HFFc6 (cell line): ENCODE measurements at regions not wholly inside any gene's neighbourhood (a gene's known extent, or its start where the extent isn't known, plus 50 kb on each side); places are given as distances from the start of the nearest gene placed in this dataset.
A peak's percentile ranks its signal among the peaks of the same experiment; 100 is the strongest.

Experiments
- DNase-seq: peaks from one replicate; pipeline ENCODE4 v3.0.0-alpha.2; 2018
- H3K27ac Mint-ChIP-seq: 2 replicates; pipeline ENCODE4 v1.8.0; 2020; ENCODE audit warnings: mild to moderate bottlenecking, mixed read lengths
- H3K27me3 Mint-ChIP-seq: 2 replicates; pipeline ENCODE4 v1.8.0; 2021; ENCODE audit warnings: mild to moderate bottlenecking, moderate library complexity, mixed read lengths; ENCODE audit not compliant: insufficient read depth
- H3K36me3 Mint-ChIP-seq: 2 replicates; pipeline ENCODE4 v1.8.0; 2021; ENCODE audit warnings: low read depth, mixed read lengths
- H3K4me1 Mint-ChIP-seq: 2 replicates; pipeline ENCODE4 v1.8.0; 2020; ENCODE audit warnings: low read depth, mixed read lengths
- H3K4me3 Mint-ChIP-seq: 2 replicates; pipeline ENCODE4 v1.8.0; 2020; ENCODE audit warnings: mild to moderate bottlenecking, moderate library complexity, mixed read lengths
- H3K9me3 Mint-ChIP-seq: 2 replicates; pipeline ENCODE4 v1.8.0; 2020; ENCODE audit warnings: mild to moderate bottlenecking, mixed read lengths
- TF ChIP-seq, protein P1 (sequence below): fragments of 200-600 bp; sonication (generic); IDR thresholded peaks from 2 replicates; pipeline ENCODE4 v1.5.0; 2021; ENCODE audit warnings: antibody characterized with exemption, mild to moderate bottlenecking

DNA sequence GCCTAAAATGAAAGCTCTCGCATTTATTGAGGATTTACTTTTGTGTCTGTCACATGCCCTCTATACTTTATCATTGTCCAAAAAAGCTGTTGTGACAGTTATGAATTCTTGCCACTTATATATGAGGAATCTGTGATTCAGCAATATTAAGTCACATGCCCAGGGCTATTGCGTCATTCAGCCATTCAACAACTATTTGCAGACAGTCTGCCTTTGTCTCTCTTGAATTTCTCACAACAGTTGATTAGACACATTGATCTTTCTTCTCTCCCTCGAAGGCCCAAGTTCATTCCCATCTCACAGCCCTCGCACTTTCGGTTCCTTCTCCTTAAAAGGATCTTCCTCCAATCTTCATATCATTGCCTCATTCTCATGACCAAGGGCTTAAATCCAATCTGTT lies 342.6 kb downstream of the MZT1 start:
- peaks cover 11% of the 10 kb centered on the region; the same call in 1 of the 2 replicates for H3K4me1 Mint-ChIP-seq
- H3K4me3 Mint-ChIP-seq: no peak overlapping the region
- no peaks in the 10 kb centered on the region for H3K27me3 Mint-ChIP-seq
- DNase-seq: peak; percentile 24
- H3K36me3 Mint-ChIP-seq: no peaks in the 10 kb centered on the region
- H3K27ac Mint-ChIP-seq: no peak overlapping the region; the same call in 1 of the 2 replicates
- peaks cover 7% of the 10 kb centered on the region; the same call in 1 of the 2 replicates for H3K9me3 Mint-ChIP-seq
- TF ChIP-seq, protein P1, sequence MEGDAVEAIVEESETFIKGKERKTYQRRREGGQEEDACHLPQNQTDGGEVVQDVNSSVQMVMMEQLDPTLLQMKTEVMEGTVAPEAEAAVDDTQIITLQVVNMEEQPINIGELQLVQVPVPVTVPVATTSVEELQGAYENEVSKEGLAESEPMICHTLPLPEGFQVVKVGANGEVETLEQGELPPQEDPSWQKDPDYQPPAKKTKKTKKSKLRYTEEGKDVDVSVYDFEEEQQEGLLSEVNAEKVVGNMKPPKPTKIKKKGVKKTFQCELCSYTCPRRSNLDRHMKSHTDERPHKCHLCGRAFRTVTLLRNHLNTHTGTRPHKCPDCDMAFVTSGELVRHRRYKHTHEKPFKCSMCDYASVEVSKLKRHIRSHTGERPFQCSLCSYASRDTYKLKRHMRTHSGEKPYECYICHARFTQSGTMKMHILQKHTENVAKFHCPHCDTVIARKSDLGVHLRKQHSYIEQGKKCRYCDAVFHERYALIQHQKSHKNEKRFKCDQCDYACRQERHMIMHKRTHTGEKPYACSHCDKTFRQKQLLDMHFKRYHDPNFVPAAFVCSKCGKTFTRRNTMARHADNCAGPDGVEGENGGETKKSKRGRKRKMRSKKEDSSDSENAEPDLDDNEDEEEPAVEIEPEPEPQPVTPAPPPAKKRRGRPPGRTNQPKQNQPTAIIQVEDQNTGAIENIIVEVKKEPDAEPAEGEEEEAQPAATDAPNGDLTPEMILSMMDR: no peak

- Mint-ChIP-seq H3K27ac (no peak overlapping the region), H3K36me3 (no peaks in the 10 kb centered on the region), H3K9me3 (peaks cover 10% of the 10 kb centered on the region; the same call in 1 of the 2 replicates), H3K4me1 (peaks cover 14% of the 10 kb centered on the region; the same call in 1 of the 2 replicates), H3K4me3 (no peak overlapping the region), H3K27me3 (no peaks in the 10 kb centered on the region)
- DNase-seq: no peak
- TF ChIP-seq, protein P1: no peak
Observed at GRCh38 chr13:72384186-72384823, 343.1 kb downstream of the MZT1 start.

DNA sequence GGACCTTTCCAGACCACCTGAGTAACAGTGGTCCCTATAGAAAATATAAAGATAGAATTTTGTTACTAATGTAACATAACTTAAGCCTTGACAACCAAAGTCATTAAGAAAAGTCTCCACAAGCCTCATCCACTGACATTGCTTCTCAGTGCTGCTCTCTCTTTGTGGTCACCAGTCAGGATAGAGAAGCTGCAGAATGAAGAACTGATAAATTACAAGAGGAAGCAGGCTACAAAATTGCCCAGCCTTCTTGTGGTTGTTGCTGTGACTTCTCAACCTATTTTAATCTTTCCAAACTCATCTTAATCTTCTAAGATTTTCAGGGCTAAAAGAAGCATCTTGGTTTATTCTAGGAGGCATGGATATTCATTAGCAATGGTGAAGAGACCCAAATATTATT lies 343.8 kb downstream of the MZT1 start:
- Mint-ChIP-seq H3K27me3 (no peaks in the 10 kb centered on the region), H3K36me3 (no peaks in the 10 kb centered on the region), H3K4me1 (peaks cover 14% of the 10 kb centered on the region; the same call in 1 of the 2 replicates), H3K4me3 (no peak overlapping the region), H3K27ac (no peak overlapping the region), H3K9me3 (peaks cover 10% of the 10 kb centered on the region; the same call in 1 of the 2 replicates)
- TF ChIP-seq, protein P1: no peak
- DNase-seq: no peak

DNA sequence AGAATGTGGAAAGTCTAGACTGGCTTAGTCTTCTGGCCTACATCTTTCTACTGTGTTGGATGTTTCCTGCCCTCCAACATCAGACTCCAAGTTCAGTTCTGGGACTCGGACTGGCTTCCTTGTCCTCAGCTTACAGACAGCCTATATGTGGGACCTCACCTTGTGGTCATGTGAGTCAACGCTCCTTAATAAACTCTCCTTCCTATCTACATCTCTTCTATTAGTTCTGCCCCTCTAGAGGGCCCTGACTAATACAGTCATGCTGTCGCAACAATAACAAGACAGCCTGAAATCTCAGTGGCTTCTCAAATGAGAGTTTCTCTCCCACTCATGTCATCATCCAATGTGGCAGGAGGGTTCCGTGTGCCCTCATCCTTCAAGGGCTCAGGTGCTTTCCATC lies 347.8 kb downstream of the MZT1 start:
- no peak overlapping the region for H3K4me3 Mint-ChIP-seq
- no peaks in the 10 kb centered on the region; the same call in 1 of the 2 replicates for H3K27me3 Mint-ChIP-seq
- H3K27ac Mint-ChIP-seq: no peak overlapping the region; the same call in 1 of the 2 replicates
- peaks cover 7% of the 10 kb centered on the region; the same call in 1 of the 2 replicates for H3K4me1 Mint-ChIP-seq
- peak; percentile 81 for DNase-seq
- H3K36me3 Mint-ChIP-seq: no peaks in the 10 kb centered on the region
- peaks cover 16% of the 10 kb centered on the region for H3K9me3 Mint-ChIP-seq
- TF ChIP-seq, protein P1: no peak

DNA sequence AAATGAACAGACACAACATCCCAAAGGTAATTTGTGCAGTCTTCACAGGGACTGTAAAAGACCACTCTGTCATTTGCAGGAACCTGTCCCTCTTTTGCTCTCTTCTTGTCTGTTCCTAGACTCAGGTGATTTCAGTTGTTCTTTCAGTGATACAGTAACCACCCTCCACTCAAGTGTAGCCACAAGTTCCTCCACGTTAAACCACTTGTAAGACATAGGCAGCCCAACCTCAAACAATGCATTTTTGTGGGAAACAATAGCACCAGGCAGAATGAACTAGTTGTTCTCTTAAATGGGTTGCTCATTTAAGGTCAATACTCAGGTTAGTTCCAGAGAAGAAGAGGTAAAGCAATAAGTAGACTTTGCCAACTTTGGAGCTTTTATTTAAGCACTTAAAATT lies 359.4 kb downstream of the MZT1 start:
- H3K27ac Mint-ChIP-seq: no peak overlapping the region
- no peaks in the 10 kb centered on the region for H3K4me1 Mint-ChIP-seq
- peaks cover 9% of the 10 kb centered on the region for H3K9me3 Mint-ChIP-seq
- DNase-seq: no peak
- no peaks in the 10 kb centered on the region for H3K27me3 Mint-ChIP-seq
- H3K4me3 Mint-ChIP-seq: no peak overlapping the region
- TF ChIP-seq, protein P1: no peak
- no peaks in the 10 kb centered on the region; the same call in 1 of the 2 replicates for H3K36me3 Mint-ChIP-seq
